HG02852 (cell line): ENCODE measurements at regions not wholly inside any gene's neighbourhood (a gene's known extent, or its start where the extent isn't known, plus 50 kb on each side); places are given as distances from the start of the nearest gene placed in this dataset.
"Not testable (repeated sequence)": the region's sequence is repeated elsewhere in the genome, so short reads cannot be mapped to it uniquely, and the experiment has no call there.

Experiments
- ATAC-seq: cut with Tn5 transposase; IDR thresholded peaks from one replicate; pipeline ENCODE4 v1.9.1; 2021; ENCODE audit warnings: mild to moderate bottlenecking, moderate library complexity; ENCODE audit not compliant: unreplicated experiment

GRCh38 chr18:1528964-1529509, 624.4 kb downstream of the ADCYAP1 start:
- no peak for ATAC-seq

- no peak for ATAC-seq
Observed at GRCh38 chr18:1530650-1531049, 626.0 kb downstream of the ADCYAP1 start.

GRCh38 chr18:1539276-1539675, 634.6 kb downstream of the ADCYAP1 start:
- ATAC-seq = no peak

DNA sequence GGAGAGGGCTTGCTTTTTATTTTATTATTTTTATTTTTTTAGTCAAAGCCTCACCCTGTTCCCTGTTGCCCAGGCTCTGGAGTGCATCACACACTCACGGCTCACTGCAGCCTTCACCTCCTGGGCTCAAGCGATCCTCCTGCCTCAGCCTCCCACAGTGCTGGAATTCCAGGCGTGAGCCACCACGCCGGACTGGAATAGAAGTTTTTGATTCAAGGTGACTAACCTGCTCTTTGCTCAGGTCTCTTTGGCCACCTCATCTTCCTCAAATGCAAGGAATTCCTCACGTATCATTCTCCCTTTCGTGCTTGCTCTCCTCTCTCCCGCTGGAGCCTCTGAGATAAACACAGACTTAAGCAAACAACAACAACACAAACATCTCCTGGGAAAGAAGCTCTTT, 636.8 kb downstream of the ADCYAP1 start:
- no peak for ATAC-seq

DNA sequence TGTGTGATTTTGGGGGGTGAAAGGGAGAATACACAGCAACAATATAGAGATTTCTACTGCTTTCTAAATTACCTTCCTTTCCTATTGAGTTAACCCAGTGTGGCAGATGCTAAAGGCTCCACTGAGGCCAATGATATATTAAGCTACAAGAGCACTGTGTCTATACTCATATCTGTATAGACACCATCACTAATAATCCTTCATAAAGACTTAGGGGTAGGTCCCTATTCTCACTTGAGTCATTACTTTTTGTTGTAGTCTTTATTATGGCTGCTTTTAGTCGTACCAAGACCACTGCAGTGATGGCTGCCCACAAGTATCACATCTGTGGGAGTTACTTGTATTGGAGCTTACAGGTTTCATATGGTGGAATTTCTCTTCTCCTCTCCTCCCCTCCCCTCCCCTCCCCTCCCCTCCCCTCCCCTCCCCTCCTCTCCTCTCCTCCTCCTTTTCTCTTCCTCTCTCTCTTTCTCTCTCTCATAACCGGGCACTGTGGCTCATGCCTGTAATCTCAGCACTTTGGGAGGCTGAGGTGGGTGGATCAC, 637.6 kb downstream of the ADCYAP1 start:
- no peak for ATAC-seq

DNA sequence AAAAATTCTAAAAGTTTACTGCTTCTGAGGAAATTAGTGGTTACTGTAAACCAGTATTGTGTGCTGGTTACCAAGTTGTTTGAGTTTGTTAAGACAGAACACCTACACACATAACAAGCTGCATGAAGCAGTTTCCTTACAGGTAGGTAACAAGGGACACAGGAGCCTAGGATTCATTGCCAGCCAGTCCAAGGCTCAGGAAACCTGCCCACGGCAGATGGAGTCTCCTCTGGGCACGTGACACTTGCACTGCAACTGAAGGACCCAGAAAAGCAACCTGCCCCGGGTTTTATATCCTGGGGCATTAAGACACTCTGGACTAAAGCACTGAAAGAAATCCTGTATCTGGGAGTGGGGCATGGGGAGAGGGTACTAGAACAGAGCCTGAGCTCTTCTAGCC, 639.3 kb downstream of the ADCYAP1 start:
- ATAC-seq = no peak

DNA sequence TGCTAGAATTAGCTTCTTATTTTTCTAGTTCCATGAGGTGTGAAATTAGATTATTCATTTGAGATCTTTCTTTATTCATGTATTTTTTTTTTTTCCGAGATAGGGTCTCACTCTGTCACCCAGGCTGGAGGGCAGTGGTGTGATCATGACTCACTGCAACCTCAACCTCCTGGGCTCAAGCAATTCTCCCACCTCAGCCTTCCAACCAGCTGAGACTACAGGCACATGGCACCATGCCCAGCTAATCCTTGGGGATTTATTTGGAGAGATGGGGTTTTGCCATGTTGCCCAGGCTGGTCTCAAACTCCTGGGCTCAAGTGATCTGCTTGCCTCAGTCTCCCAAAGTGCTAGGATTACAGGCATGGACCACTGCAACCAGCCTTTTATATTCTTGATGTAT, 653.0 kb downstream of the ADCYAP1 start:
- ATAC-seq = not testable (repeated sequence)

DNA sequence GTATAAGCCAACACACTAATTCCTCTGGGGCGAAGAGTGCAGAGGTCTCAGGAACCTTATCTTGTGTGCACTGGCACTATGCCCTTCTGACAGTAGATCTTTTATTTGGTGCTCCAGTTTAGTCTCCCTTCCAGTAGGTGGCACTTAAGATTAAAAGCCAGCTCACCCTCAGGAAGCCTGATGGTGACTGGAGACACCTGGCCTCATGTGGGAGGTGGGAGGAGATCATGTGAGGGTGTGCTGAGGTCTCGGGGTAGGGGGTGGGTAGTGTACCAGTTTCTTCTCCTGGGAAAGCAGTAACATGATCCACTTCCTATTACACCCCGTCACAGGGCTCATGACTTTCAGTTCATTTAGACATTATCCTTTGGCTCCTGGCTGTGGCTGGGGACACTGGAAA, 654.9 kb downstream of the ADCYAP1 start:
- ATAC-seq = no peak

DNA sequence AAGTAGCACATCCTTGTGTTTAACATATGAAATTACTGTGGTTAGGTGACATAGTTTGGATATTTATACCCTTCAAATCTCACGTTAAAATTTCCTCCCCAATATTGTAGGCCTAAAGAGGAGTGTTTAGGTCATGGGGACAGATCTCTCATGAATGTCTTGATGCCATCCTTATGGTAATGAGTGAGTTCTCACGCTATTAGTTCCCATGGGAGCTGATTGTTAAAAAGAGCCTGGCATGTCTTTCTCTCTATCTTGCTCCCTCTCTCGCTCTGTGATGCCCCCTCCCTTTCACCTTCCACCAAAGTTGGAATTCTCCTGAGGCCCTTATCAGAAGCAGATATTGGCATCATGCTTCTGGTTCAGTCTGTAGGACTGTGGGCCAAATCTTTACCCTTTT, 660.1 kb downstream of the ADCYAP1 start:
- ATAC-seq = no peak

- ATAC-seq = no peak
Observed at GRCh38 chr18:1571206-1571605, 666.5 kb downstream of the ADCYAP1 start.

GRCh38 chr18:1573732-1574131, 669.1 kb downstream of the ADCYAP1 start:
- no peak for ATAC-seq

GRCh38 chr18:1575084-1575483, 670.4 kb downstream of the ADCYAP1 start:
- ATAC-seq = no peak

GRCh38 chr18:1578505-1578904, 673.8 kb downstream of the ADCYAP1 start:
- ATAC-seq = no peak

DNA sequence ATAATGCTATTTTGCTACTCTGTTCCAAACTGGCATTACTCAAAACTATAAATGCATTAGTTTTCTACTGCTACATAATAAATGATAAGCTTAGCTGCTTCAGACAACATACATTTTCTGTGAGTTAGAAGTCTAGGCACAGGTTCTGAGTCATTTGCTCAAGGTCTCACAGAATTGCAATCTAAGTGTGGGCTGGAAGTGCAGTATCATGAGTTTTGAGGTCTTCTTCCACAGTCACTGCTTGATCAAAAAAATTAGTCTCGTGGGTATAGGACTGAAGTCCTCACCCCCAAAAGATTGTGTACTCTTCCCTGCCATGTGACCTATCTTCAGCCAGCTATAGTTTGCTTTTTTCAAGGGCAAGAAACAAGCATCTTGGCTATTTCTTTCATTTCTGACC, 676.9 kb downstream of the ADCYAP1 start:
- ATAC-seq = no peak

DNA sequence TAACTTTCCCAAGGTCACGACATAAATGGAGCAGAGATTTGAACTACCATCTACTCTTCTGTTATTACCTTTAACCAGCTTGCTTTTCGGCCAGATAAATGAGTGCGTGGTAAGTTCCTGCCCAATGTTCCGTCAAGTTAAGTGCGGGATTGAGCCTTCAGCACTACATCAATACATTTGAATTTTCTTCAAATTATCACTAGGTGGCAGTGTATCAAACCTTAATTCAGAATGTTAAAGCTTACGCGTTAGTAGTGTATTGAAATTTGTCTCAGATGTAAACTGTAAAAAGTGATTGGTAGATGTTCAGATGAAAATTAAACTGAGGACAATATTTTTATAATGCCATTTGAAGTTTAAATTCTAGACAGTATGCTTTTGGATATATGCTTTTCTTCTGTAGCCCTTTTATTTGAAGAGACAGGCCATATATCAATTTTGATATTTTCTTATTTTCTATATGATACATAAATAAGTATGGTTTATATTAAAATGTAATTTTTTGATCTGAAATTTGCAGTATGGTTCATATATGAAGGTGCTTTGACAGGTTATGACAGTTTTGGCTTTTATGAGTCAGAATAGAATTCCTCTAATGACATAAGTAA, 681.3 kb downstream of the ADCYAP1 start:
- ATAC-seq = peak; percentile 64

DNA sequence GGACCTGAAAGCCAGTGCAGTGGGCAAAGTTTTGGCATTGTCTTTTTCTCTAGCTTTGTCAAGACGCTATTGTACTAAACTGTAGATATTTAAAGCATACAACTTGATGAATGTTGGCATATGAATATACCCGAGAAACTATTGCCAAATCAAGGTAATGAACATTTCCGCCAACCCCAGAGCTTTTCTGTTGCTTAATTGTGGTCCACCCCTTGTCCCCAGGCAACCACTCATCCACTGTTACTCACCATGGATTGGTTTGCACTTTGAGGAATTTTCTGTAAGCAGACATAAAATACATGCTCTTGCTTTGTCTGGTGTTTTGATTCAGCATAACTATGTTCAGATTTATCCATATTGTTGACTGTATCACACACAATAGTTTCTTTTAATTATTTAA, 688.4 kb downstream of the ADCYAP1 start:
- no peak for ATAC-seq

GRCh38 chr18:1595195-1595594, 690.5 kb downstream of the ADCYAP1 start:
- no peak for ATAC-seq

- ATAC-seq = no peak
Observed at GRCh38 chr18:1599196-1599595, 694.5 kb downstream of the ADCYAP1 start.

GRCh38 chr18:1604751-1605150, 700.1 kb downstream of the ADCYAP1 start:
- no peak for ATAC-seq

DNA sequence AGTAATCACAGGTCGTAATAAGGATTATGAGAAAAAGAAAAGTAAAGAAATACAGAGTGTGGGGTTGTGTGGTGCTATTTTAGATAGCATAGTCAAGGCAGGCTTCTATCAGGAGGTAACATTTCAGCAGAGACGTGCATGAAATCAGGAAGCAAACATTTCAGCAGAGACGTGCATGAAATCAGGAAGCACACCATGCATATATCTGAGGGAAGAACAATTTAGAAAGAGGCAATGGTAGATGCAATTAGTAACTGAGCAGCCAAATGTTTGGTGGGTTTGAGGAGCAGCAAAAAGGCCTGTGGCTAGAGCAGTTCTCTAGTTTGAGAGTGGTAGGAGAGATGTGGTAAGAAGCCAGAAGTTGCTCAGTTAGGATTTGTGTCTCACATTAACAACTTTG, 713.7 kb downstream of the ADCYAP1 start:
- ATAC-seq = no peak

DNA sequence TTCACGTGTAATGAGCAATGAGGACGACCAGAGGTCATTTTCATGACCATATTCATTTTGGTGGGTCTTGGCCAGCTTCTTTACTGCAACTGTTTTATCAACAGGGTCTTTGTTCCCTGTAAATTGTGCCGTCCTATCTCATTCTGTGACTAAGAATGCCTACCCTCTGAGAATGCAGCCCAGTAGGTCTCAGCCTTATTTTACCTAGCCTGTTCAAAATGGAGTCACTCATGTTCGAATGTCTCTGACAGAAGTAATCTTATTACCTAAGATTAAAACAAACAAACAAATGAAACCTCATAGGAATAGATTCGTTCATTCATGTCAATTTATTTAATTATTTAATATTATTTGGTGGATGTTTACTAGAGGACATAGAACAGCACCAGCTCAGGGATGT, 714.8 kb downstream of the ADCYAP1 start:
- ATAC-seq = no peak

- no peak for ATAC-seq
Observed at GRCh38 chr18:1624612-1625011, 719.9 kb downstream of the ADCYAP1 start.

- ATAC-seq = no peak
Observed at GRCh38 chr18:1627494-1627893, 722.8 kb downstream of the ADCYAP1 start.
